Lower leg skin (tissue), 4 donors: ENCODE measurements at regions not wholly inside any gene's neighbourhood (a gene's known extent, or its start where the extent isn't known, plus 50 kb on each side); places are given as distances from the start of the nearest gene placed in this dataset.

ENCODE experiments used
- DNase-seq, 2 donors: peaks; one replicate each; pipeline ENCODE4 v3.0.0-alpha.2; 2019; ENCODE audit warnings: low spot score in 2 of 2
- H3K4me3 ChIP-seq: fragments of 200-600 bp; sonication (generic); 2 replicates; pipeline ENCODE4 v1.5.1; 2017; ENCODE audit warnings: mild to moderate bottlenecking, low read depth; ENCODE audit not compliant: poor library complexity, severe bottlenecking
- POLR2A ChIP-seq, 2 donors: fragments of 450-650 bp; IDR thresholded peaks; one replicate each; pipeline ENCODE4 v1.6.1; 2016 to 2017; ENCODE audit warnings: antibody characterized with exemption in 2 of 2, mild to moderate bottlenecking in 1 of 2, moderate library complexity in 1 of 2
- WGBS, 2 donors: methylation state at CpG; one replicate each; pipeline ENCODE4 v1.1.5; 2018; 5-methylcytosine and 5-hydroxymethylcytosine counted together
- intact Hi-C: fragments of 100-400 bp; cut with DNase I; formaldehyde crosslinking; loops from one replicate; pipeline ENCODE4 v1.15.0; 2023; ENCODE audit warnings: low total_unique reads
- TF ChIP-seq, protein P1 (sequence below), 3 donors: fragments of 450-650 bp; IDR thresholded peaks; one replicate each; pipeline ENCODE4 v1.5.1; 2016; ENCODE audit warnings: antibody characterized with exemption in 3 of 3, mild to moderate bottlenecking in 3 of 3, moderate library complexity in 2 of 3

DNA sequence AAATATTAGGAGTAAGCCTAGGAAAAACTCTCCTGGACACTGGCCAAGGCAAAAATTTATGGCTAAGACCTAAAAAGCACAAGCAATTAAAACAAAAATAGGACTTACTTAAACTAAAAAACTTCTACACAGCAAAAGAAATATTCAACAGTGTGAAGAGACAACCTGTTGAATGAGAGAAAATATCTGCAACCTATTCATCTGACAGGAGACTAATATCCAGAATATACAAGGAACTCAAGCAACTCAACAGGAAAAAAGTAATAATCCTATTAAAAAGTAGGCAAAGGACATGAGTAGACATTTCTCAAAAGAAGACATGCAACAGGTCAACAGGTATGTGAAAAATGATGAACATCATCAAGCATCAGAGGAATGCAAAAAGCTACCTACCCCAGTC lies 431.1 kb downstream of the ZEB2 start:
- intact Hi-C loops = no loop called here
- H3K4me3 ChIP-seq = no peak overlapping the region
- DNase-seq = no peak
- no peak for TF ChIP-seq POLR2A (IDR thresholded peaks at IDR 0.05)
- TF ChIP-seq, protein P1, sequence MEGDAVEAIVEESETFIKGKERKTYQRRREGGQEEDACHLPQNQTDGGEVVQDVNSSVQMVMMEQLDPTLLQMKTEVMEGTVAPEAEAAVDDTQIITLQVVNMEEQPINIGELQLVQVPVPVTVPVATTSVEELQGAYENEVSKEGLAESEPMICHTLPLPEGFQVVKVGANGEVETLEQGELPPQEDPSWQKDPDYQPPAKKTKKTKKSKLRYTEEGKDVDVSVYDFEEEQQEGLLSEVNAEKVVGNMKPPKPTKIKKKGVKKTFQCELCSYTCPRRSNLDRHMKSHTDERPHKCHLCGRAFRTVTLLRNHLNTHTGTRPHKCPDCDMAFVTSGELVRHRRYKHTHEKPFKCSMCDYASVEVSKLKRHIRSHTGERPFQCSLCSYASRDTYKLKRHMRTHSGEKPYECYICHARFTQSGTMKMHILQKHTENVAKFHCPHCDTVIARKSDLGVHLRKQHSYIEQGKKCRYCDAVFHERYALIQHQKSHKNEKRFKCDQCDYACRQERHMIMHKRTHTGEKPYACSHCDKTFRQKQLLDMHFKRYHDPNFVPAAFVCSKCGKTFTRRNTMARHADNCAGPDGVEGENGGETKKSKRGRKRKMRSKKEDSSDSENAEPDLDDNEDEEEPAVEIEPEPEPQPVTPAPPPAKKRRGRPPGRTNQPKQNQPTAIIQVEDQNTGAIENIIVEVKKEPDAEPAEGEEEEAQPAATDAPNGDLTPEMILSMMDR (IDR thresholded peaks at IDR 0.05) = no peak

DNA sequence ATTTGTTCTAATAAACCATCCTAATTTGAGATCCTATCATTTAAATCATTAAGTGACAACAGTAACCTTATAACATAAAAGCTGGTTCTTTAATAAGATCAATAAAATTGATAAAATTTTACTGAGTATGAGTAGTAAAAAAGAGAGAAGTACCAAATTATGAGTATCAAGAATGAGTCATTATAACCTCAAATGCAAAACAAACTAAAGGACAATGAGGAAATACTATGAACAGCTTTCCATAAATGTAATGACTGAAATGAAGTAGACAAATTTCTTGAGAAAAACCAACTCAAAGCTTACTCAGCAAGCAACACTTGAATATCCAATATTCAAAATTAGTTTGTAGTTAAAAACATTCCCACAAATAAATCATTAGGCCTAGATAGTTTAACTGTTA lies 433.0 kb downstream of the ZEB2 start:
- DNase-seq = no peak
- intact Hi-C loops = no loop called here
- H3K4me3 ChIP-seq = no peak overlapping the region
- no peak for TF ChIP-seq POLR2A (IDR thresholded peaks at IDR 0.05)
- TF ChIP-seq, protein P1 (IDR thresholded peaks at IDR 0.05) = no peak

DNA sequence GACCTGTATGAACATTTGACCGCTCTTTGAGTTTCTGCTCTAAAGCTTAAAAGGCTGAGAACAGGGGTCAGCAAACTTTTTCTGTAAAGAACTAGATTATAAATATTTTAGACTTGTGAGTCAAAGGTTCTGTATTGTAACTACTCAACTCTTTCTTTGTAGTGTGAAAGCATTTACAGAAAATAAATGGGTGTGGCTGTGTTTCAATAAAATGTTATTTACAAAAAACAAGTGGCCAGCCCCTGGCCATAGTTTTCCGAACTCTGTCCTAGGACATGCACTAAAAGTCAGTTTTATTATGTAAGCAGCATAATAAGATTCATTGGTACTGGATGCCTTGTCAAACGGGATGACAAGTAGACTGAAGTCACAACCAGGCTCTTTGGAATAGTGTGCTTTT lies 434.9 kb downstream of the ZEB2 start:
- intact Hi-C loops = no loop called here

DNA sequence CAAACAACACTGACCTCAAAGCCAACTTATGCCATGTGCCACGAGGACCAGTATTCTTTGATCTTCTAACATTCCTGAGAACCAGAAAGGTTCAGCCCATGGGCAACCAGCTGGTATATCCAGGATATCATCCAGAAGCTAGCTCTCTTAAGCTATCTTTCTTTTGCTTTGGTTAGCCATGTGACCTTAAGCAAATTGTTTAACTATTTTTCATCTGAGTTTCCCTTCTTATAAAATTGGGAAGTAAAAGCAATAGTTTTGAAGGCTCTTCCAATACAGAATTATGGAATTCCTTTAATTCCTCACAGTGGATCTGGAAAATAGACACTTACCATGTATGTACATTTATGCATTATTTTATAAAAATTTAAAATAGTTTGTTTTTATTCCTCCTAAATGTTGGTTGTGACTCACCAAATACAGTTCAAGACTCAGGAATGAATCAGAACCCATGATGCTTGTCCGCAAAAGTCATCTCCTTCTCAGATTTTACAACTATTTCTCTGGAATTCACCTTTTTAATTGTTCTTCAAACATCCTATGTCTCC lies 435.7 kb downstream of the ZEB2 start:
- intact Hi-C loops = no loop called here
- DNase-seq = no peak
- H3K4me3 ChIP-seq = no peak overlapping the region
- TF ChIP-seq, protein P1 (IDR thresholded peaks at IDR 0.05) = no peak
- no peak for TF ChIP-seq POLR2A (IDR thresholded peaks at IDR 0.05)
- WGBS, 2 donors = 83 to 87% methylated on average over 2 of the region's 2 CpGs

More for the DNA sequence above, 434.9 kb downstream of the ZEB2 start:
- 75 to 86% methylated on average over 3 of the region's 3 CpGs for WGBS, 2 donors
- TF ChIP-seq, protein P1 (IDR thresholded peaks at IDR 0.05) = no peak
- TF ChIP-seq POLR2A (IDR thresholded peaks at IDR 0.05) = no peak
- no peak overlapping the region for H3K4me3 ChIP-seq
- no peak for DNase-seq

- no peak for DNase-seq
- WGBS, 2 donors = 100% methylated on average over 1 of the region's 1 CpG
- TF ChIP-seq, protein P1 (IDR thresholded peaks at IDR 0.05) = no peak
- no peak for TF ChIP-seq POLR2A (IDR thresholded peaks at IDR 0.05)
- intact Hi-C loops = no loop called here
- H3K4me3 ChIP-seq = no peak overlapping the region
Observed at GRCh38 chr2:144083211-144083610, 436.7 kb downstream of the ZEB2 start.

DNA sequence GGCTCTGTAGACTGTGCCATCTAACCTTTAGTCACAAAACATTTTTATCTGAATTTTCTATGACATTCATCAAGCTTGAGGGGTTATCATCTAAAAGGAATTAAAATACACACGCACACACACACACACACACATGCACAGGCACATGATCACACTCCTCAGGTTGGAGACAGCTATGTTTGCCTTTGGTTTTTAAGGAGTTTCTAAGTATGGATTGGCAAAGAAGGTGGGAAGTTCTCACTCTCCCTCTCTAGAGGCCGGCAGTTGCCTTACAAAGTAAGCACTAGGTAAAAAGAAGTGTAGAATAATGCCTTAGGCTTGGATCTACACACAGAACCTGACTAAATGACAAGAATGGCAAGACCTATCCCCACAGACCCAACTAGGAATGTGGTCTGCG lies 437.1 kb downstream of the ZEB2 start:
- no peak for TF ChIP-seq POLR2A (IDR thresholded peaks at IDR 0.05)
- TF ChIP-seq, protein P1 (IDR thresholded peaks at IDR 0.05) = no peak
- H3K4me3 ChIP-seq = no peak overlapping the region
- WGBS, 2 donors = 97 to 99% methylated on average over 3 of the region's 3 CpGs
- intact Hi-C loops = no loop called here
- DNase-seq = no peak
